GM23248 (cell line): ENCODE measurements at regions not wholly inside any gene's neighbourhood (a gene's known extent, or its start where the extent isn't known, plus 50 kb on each side); places are given as distances from the start of the nearest gene placed in this dataset.

Source experiments
- EZH2 ChIP-seq: fragments of 200-600 bp; sonication (generic); IDR thresholded peaks from 2 replicates; pipeline ENCODE4 v1.6.1; 2018; ENCODE audit warnings: antibody characterized with exemption, mild to moderate bottlenecking; ENCODE audit not compliant: insufficient read depth, poor library complexity, severe bottlenecking
- EZH2phosphoT487 ChIP-seq: fragments of 200-600 bp; sonication (generic); IDR thresholded peaks from 2 replicates; pipeline ENCODE4 v1.6.1; 2018; ENCODE audit warnings: antibody characterized with exemption, moderate library complexity, mild to moderate bottlenecking, low read depth; ENCODE audit not compliant: insufficient read depth

- TF ChIP-seq EZH2 (no peak), EZH2phosphoT487 (no peak)
These were observed 71.7 kb upstream of the SH3PXD2B start for GRCh38 chr5:172525996-172526360.
